ENCODE measurements at regions not wholly inside any gene's neighbourhood (a gene's known extent, or its start where the extent isn't known, plus 50 kb on each side); places are given as distances from the start of the nearest gene placed in this dataset.

GRCh38 chr4:18842431-18842830, 820.9 kb upstream of the LCORL start:
- Histone ChIP-seq H3K9me1 (replicated peaks; ENCODE audit: control insufficient read depth, extremely low read depth, insufficient read depth, low read length) (no peaks in the 10 kb centered on the region), H3K27ac (ENCODE audit: insufficient read depth, low read depth, low read length) (no peak overlapping the region), H4K20me1 (replicated peaks; ENCODE audit: control insufficient read depth, extremely low read depth, insufficient read depth, low read length) (no peaks in the 10 kb centered on the region), H3K4me3 (replicated peaks in 1 of 3; ENCODE audit: insufficient read depth in 1 of 3, low read depth in 1 of 3, low read length in 3 of 3) (no peak overlapping the region), H2AFZ (ENCODE audit: low read depth, low read length) (no peak overlapping the region), H3K79me2 (ENCODE audit: control insufficient read depth, insufficient read depth, low read length) (no peaks in the 10 kb centered on the region), H3K36me3 (ENCODE audit: control insufficient read depth in 2 of 2, extremely low read depth in 1 of 2, insufficient read depth in 2 of 2, low read length in 2 of 2) (no peaks in the 10 kb centered on the region), H3K27me3 (ENCODE audit: control insufficient read depth in 2 of 2, insufficient read depth in 2 of 2, low read length in 2 of 2) (no peaks in the 10 kb centered on the region), H3K9me3 (replicated peaks; ENCODE audit: control insufficient read depth, insufficient read depth, low read length) (no peaks in the 10 kb centered on the region), H3K9ac (replicated peaks; ENCODE audit: extremely low read depth, insufficient read depth, low read length) (no peak overlapping the region), H3K4me1 (ENCODE audit: control insufficient read depth, extremely low read depth, insufficient read depth, low read length) (no peaks in the 10 kb centered on the region), H3K4me2 (ENCODE audit: insufficient read depth, low read length) (no peak overlapping the region)
- dilution Hi-C loops (cut with MboI; ENCODE audit: extremely low pct_ligation_motif_present, low sequenced_read_pairs) (no loop called here), intact Hi-C loops (cut with micrococcal nuclease) (no loop called here)
- ChIA-PET CTCF (no interaction called here), POLR2A (no interaction called here)
- DNase-seq (ENCODE audit: low read depth, low spot score) (no peak), FAIRE-seq (no peak)
- TF ChIP-seq JUN (IDR thresholded peaks at IDR 0.05; ENCODE audit: borderline replicate concordance, insufficient read depth, insufficient read length, low read depth): no peak
- no peak for TF ChIP-seq MAX (IDR thresholded peaks at IDR 0.05; ENCODE audit: insufficient read depth, insufficient read length)
- no peak for TF ChIP-seq MYC (IDR thresholded peaks at IDR 0.05; ENCODE audit: low read depth, low read length)
- no peak for TF ChIP-seq FOS (IDR thresholded peaks at IDR 0.05; ENCODE audit: borderline replicate concordance, insufficient read depth, low read length)
- no peak for TF ChIP-seq CTCF (IDR thresholded peaks at IDR 0.05; ENCODE audit: extremely low read depth in 1 of 2, insufficient read depth in 1 of 2, low read depth in 1 of 2, low read length in 2 of 2)
- no peak for TF ChIP-seq POLR2AphosphoS5 (IDR thresholded peaks at IDR 0.05; ENCODE audit: insufficient read depth, low read depth, low read length)
- TF ChIP-seq POLR2A (IDR thresholded peaks at IDR 0.05; ENCODE audit: low read depth, low read length): no peak
- no peak for TF ChIP-seq GATA2 (IDR thresholded peaks at IDR 0.05; ENCODE audit: insufficient read depth, insufficient read length, low read depth, low read length)
- no peak for TF ChIP-seq EZH2 (IDR thresholded peaks at IDR 0.05; ENCODE audit: borderline replicate concordance, low read depth, low read length, severe bottlenecking)
- BruUV-seq (replicated peaks): no TSS peak

Measured in endothelial cell of umbilical vein (primary cell).